ENCODE measurements at regions not wholly inside any gene's neighbourhood (a gene's known extent, or its start where the extent isn't known, plus 50 kb on each side); places are given as distances from the start of the nearest gene placed in this dataset.

- TF ChIP-seq CTCF (IDR thresholded peaks at IDR 0.05; ENCODE audit: low read depth, low read length, poor library complexity, severe bottlenecking) = no peak
- TF ChIP-seq EZH2phosphoT487 (IDR thresholded peaks at IDR 0.05; ENCODE audit: borderline replicate concordance, low read length) = no peak
These were observed 83.5 kb upstream of the RAPGEF2 start for GRCh38 chr4:159019356-159019755.

All from DOHH2 (cell line).